ENCODE measurements at regions not wholly inside any gene's neighbourhood (a gene's known extent, or its start where the extent isn't known, plus 50 kb on each side); places are given as distances from the start of the nearest gene placed in this dataset.

- POLR2A ChIA-PET, result no interaction called here
- 100% methylated on average over 1 of the region's 2 CpGs for WGBS (ENCODE audit: insufficient coverage)
- CTCF ChIA-PET, result no interaction called here
Measured at GRCh38 chr5:122722341-122722740, 52.5 kb upstream of the SNX2 start.

GRCh38 chr5:122723606-122724352 is 51.1 kb upstream of the SNX2 start:
- DNase-seq, result no peak
- Histone ChIP-seq H3K9me3 (ENCODE audit: control extremely low read depth in 1 of 5, control insufficient read depth in 4 of 5, insufficient read depth in 2 of 5, low read depth in 1 of 5, low read length in 4 of 5) (no peaks in the 10 kb centered on the region), H3K4me3 (ENCODE audit: control insufficient read depth in 1 of 7, extremely low read depth in 1 of 7, insufficient read depth in 4 of 7, low read depth in 2 of 7, low read length in 6 of 7) (no peak overlapping the region), H3K27ac (ENCODE audit: insufficient read depth in 1 of 2, low read depth in 1 of 2, low read length in 2 of 2, poor library complexity in 1 of 2, severe bottlenecking in 2 of 2) (no peak overlapping the region), H3K27me3 (replicated peaks in 2 of 5; ENCODE audit: control insufficient read depth in 4 of 5, insufficient read depth in 5 of 5, low read length in 4 of 5) (no peaks in the 10 kb centered on the region), H3K4me1 (ENCODE audit: control extremely low read depth in 1 of 4, control insufficient read depth in 4 of 4, insufficient read depth in 4 of 4, low read length in 3 of 4) (no peaks in the 10 kb centered on the region), H3K36me3 (ENCODE audit: control insufficient read depth in 4 of 4, insufficient read depth in 4 of 4, low read length in 3 of 4) (no peaks in the 10 kb centered on the region)
- ChIA-PET POLR2A (no interaction called here), CTCF (no interaction called here)
- WGBS (ENCODE audit: insufficient coverage), result 87% methylated on average over 2 of the region's 4 CpGs

More at GRCh38 chr5:122722341-122722740, 52.5 kb upstream of the SNX2 start:
- Histone ChIP-seq H3K4me3 (ENCODE audit: control insufficient read depth in 1 of 7, extremely low read depth in 1 of 7, insufficient read depth in 4 of 7, low read depth in 2 of 7, low read length in 6 of 7) (no peak overlapping the region), H3K36me3 (ENCODE audit: control insufficient read depth in 4 of 4, insufficient read depth in 4 of 4, low read length in 3 of 4) (no peaks in the 10 kb centered on the region), H3K27me3 (replicated peaks in 2 of 5; ENCODE audit: control insufficient read depth in 4 of 5, insufficient read depth in 5 of 5, low read length in 4 of 5) (no peaks in the 10 kb centered on the region), H3K27ac (ENCODE audit: insufficient read depth in 1 of 2, low read depth in 1 of 2, low read length in 2 of 2, poor library complexity in 1 of 2, severe bottlenecking in 2 of 2) (no peak overlapping the region), H3K4me1 (ENCODE audit: control extremely low read depth in 1 of 4, control insufficient read depth in 4 of 4, insufficient read depth in 4 of 4, low read length in 3 of 4) (no peaks in the 10 kb centered on the region), H3K9me3 (ENCODE audit: control extremely low read depth in 1 of 5, control insufficient read depth in 4 of 5, insufficient read depth in 2 of 5, low read depth in 1 of 5, low read length in 4 of 5) (no peaks in the 10 kb centered on the region)
- DNase-seq, result no peak
